Karpas-422 (cell line): ENCODE measurements at regions not wholly inside any gene's neighbourhood (a gene's known extent, or its start where the extent isn't known, plus 50 kb on each side); places are given as distances from the start of the nearest gene placed in this dataset.
"Not testable (repeated sequence)": the region's sequence is repeated elsewhere in the genome, so short reads cannot be mapped to it uniquely, and the experiment has no call there.

Experiments used
- DNase-seq: peaks from one replicate; pipeline ENCODE4 v3.0.0-alpha.2; 2015
- H2AFZ ChIP-seq: fragments of 200-600 bp; sonication (generic); 2 replicates; pipeline ENCODE4 v1.6.1; 2014; ENCODE audit warnings: antibody characterized with exemption, low read length, mixed read lengths
- H3K27ac ChIP-seq: fragments of 200-600 bp; sonication (generic); 2 replicates; pipeline ENCODE4 v1.5.1; 2014; ENCODE audit warnings: mild to moderate bottlenecking, low read length, moderate library complexity
- H3K27me3 ChIP-seq: fragments of 200-600 bp; sonication (generic); 2 replicates; pipeline ENCODE4 v1.6.1; 2014; ENCODE audit warnings: low read length, mixed read lengths
- H3K36me3 ChIP-seq: fragments of 200-600 bp; sonication (generic); 2 replicates; pipeline ENCODE4 v1.6.1; 2014; ENCODE audit warnings: low read length, mixed read lengths; ENCODE audit not compliant: insufficient read depth
- H3K4me1 ChIP-seq: fragments of 200-600 bp; sonication (generic); 2 replicates; pipeline ENCODE4 v1.6.1; 2014; ENCODE audit warnings: mild to moderate bottlenecking, low read length, mixed read lengths
- H3K4me2 ChIP-seq: fragments of 200-600 bp; sonication (generic); 2 replicates; pipeline ENCODE4 v1.6.1; 2014; ENCODE audit warnings: low read length, low read depth, mild to moderate bottlenecking; ENCODE audit not compliant: poor library complexity, severe bottlenecking
- H3K4me3 ChIP-seq: fragments of 200-600 bp; sonication (generic); 2 replicates; pipeline ENCODE4 v1.5.1; 2014; ENCODE audit warnings: mild to moderate bottlenecking, antibody characterized with exemption, low read length, mixed read lengths
- H3K79me2 ChIP-seq: fragments of 200-600 bp; sonication (generic); 2 replicates; pipeline ENCODE4 v1.6.1; 2014; ENCODE audit warnings: mild to moderate bottlenecking, low read length, mixed read lengths
- H3K9ac ChIP-seq: fragments of 200-600 bp; sonication (generic); 2 replicates; pipeline ENCODE4 v1.6.0; 2014; ENCODE audit warnings: low read length
- H3K9me2 ChIP-seq: fragments of 200-600 bp; sonication (generic), shearing (Covaris generic); replicated peaks from 2 replicates; pipeline ENCODE4 v1.6.0; 2014; ENCODE audit warnings: mild to moderate bottlenecking, low read length, moderate library complexity; ENCODE audit not compliant: insufficient read depth
- H3K9me3 ChIP-seq: fragments of 300-700, 200-600 bp; sonication (generic); 2 replicates; pipeline ENCODE4 v1.6.1; 2014; ENCODE audit warnings: low read length, mixed read lengths
- H4K20me1 ChIP-seq: fragments of 200-600 bp; sonication (generic); 2 replicates; pipeline ENCODE4 v1.6.1; 2014; ENCODE audit warnings: mild to moderate bottlenecking, antibody characterized with exemption, low read length, low read depth; ENCODE audit not compliant: insufficient read depth

GRCh38 chr2:16349811-16350210 lies 315.8 kb downstream of the CYRIA start:
- Histone ChIP-seq H3K4me2 (no peak overlapping the region), H2AFZ (no peak overlapping the region), H3K27ac (no peak overlapping the region), H4K20me1 (no peaks in the 10 kb centered on the region), H3K36me3 (no peaks in the 10 kb centered on the region), H3K4me1 (no peaks in the 10 kb centered on the region), H3K9me3 (no peaks in the 10 kb centered on the region), H3K27me3 (no peaks in the 10 kb centered on the region), H3K9ac (no peak overlapping the region), H3K9me2 (no peaks in the 10 kb centered on the region), H3K4me3 (no peak overlapping the region), H3K79me2 (no peaks in the 10 kb centered on the region)
- DNase-seq, result no peak

- DNase-seq, result no peak
- H3K36me3 ChIP-seq, result no peaks in the 10 kb centered on the region
- no peak overlapping the region for H3K9ac ChIP-seq
- H3K4me1 ChIP-seq, result no peaks in the 10 kb centered on the region
- H3K79me2 ChIP-seq, result no peaks in the 10 kb centered on the region
- H3K4me2 ChIP-seq, result no peak overlapping the region
- H3K4me3 ChIP-seq, result no peak overlapping the region
- no peaks in the 10 kb centered on the region for H3K9me3 ChIP-seq
- H2AFZ ChIP-seq, result no peak overlapping the region
- no peaks in the 10 kb centered on the region for H4K20me1 ChIP-seq
- H3K27ac ChIP-seq, result no peak overlapping the region
- no peaks in the 10 kb centered on the region for H3K27me3 ChIP-seq
- H3K9me2 ChIP-seq, result no peaks in the 10 kb centered on the region
These were observed 316.7 kb downstream of the CYRIA start for GRCh38 chr2:16348821-16349515.

GRCh38 chr2:16346671-16347070 lies 319.0 kb downstream of the CYRIA start:
- Histone ChIP-seq H3K4me3 (no peak overlapping the region), H4K20me1 (no peaks in the 10 kb centered on the region), H3K4me1 (no peaks in the 10 kb centered on the region), H3K27me3 (no peaks in the 10 kb centered on the region), H3K4me2 (no peak overlapping the region), H3K36me3 (no peaks in the 10 kb centered on the region), H3K9me3 (no peaks in the 10 kb centered on the region), H3K9ac (no peak overlapping the region), H2AFZ (no peak overlapping the region), H3K79me2 (no peaks in the 10 kb centered on the region), H3K9me2 (no peaks in the 10 kb centered on the region), H3K27ac (no peak overlapping the region)
- no peak for DNase-seq

GRCh38 chr2:16345231-16345630 lies 320.4 kb downstream of the CYRIA start:
- not testable (repeated sequence) for H3K27me3 ChIP-seq, H2AFZ ChIP-seq, DNase-seq, H3K4me3 ChIP-seq, H3K9me2 ChIP-seq, H3K9ac ChIP-seq, H3K27ac ChIP-seq, H3K9me3 ChIP-seq, H3K36me3 ChIP-seq, H3K79me2 ChIP-seq, H4K20me1 ChIP-seq, H3K4me1 ChIP-seq, H3K4me2 ChIP-seq

GRCh38 chr2:16339206-16339605 lies 326.4 kb downstream of the CYRIA start:
- no peak overlapping the region for H3K4me3 ChIP-seq
- no peaks in the 10 kb centered on the region for H4K20me1 ChIP-seq
- H3K4me2 ChIP-seq, result no peak overlapping the region
- no peak for DNase-seq
- H3K36me3 ChIP-seq, result no peaks in the 10 kb centered on the region
- H3K9ac ChIP-seq, result no peak overlapping the region
- H3K27me3 ChIP-seq, result no peaks in the 10 kb centered on the region
- H3K9me2 ChIP-seq, result no peaks in the 10 kb centered on the region
- H3K79me2 ChIP-seq, result no peaks in the 10 kb centered on the region
- H3K27ac ChIP-seq, result no peak overlapping the region
- H3K4me1 ChIP-seq, result no peaks in the 10 kb centered on the region
- H2AFZ ChIP-seq, result no peak overlapping the region
- H3K9me3 ChIP-seq, result no peaks in the 10 kb centered on the region

GRCh38 chr2:16338026-16338425 lies 327.6 kb downstream of the CYRIA start:
- no peaks in the 10 kb centered on the region for H3K4me1 ChIP-seq
- DNase-seq, result no peak
- H3K4me2 ChIP-seq, result no peak overlapping the region
- H3K9me3 ChIP-seq, result no peaks in the 10 kb centered on the region
- H3K9me2 ChIP-seq, result no peaks in the 10 kb centered on the region
- no peak overlapping the region for H3K27ac ChIP-seq
- H3K4me3 ChIP-seq, result no peak overlapping the region
- H3K79me2 ChIP-seq, result no peaks in the 10 kb centered on the region
- H2AFZ ChIP-seq, result no peak overlapping the region
- no peak overlapping the region for H3K9ac ChIP-seq
- no peaks in the 10 kb centered on the region for H3K36me3 ChIP-seq
- H3K27me3 ChIP-seq, result no peaks in the 10 kb centered on the region
- no peaks in the 10 kb centered on the region for H4K20me1 ChIP-seq

GRCh38 chr2:16336916-16337315 lies 328.7 kb downstream of the CYRIA start:
- Histone ChIP-seq H3K4me2 (no peak overlapping the region), H3K4me1 (no peaks in the 10 kb centered on the region)
- DNase-seq, result no peak

GRCh38 chr2:16336491-16336890 lies 329.1 kb downstream of the CYRIA start:
- Histone ChIP-seq H3K4me1 (no peaks in the 10 kb centered on the region), H3K9me2 (no peaks in the 10 kb centered on the region), H3K79me2 (no peaks in the 10 kb centered on the region), H3K9ac (no peak overlapping the region), H3K9me3 (no peaks in the 10 kb centered on the region), H3K4me3 (no peak overlapping the region), H3K27me3 (no peaks in the 10 kb centered on the region), H4K20me1 (no peaks in the 10 kb centered on the region), H3K36me3 (no peaks in the 10 kb centered on the region), H3K4me2 (no peak overlapping the region), H2AFZ (no peak overlapping the region), H3K27ac (no peak overlapping the region)
- no peak for DNase-seq

More at GRCh38 chr2:16336916-16337315, 328.7 kb downstream of the CYRIA start:
- Histone ChIP-seq H3K4me3 (no peak overlapping the region), H3K36me3 (no peaks in the 10 kb centered on the region), H3K27me3 (no peaks in the 10 kb centered on the region), H3K27ac (no peak overlapping the region), H3K9ac (no peak overlapping the region), H2AFZ (no peak overlapping the region), H3K9me3 (no peaks in the 10 kb centered on the region), H3K79me2 (no peaks in the 10 kb centered on the region), H3K9me2 (no peaks in the 10 kb centered on the region), H4K20me1 (no peaks in the 10 kb centered on the region)
